Fibroblast of villous mesenchyme (primary cell): ENCODE measurements at regions not wholly inside any gene's neighbourhood (a gene's known extent, or its start where the extent isn't known, plus 50 kb on each side); places are given as distances from the start of the nearest gene placed in this dataset.
A peak's percentile ranks its signal among the peaks of the same experiment; 100 is the strongest.
"Not testable (repeated sequence)": the region's sequence is repeated elsewhere in the genome, so short reads cannot be mapped to it uniquely, and the experiment has no call there.

Experiments
- DNase-seq: peaks from one replicate; pipeline ENCODE4 v3.0.0-alpha.2; 2010; ENCODE audit warnings: low read depth
- H3K4me3 ChIP-seq: 2 replicates; pipeline ENCODE4 v1.5.1; 2011; ENCODE audit warnings: low read depth, mild to moderate bottlenecking, low read length
- TF ChIP-seq, protein P1 (sequence below): IDR thresholded peaks from 2 replicates; pipeline ENCODE4 v1.5.1; 2012; ENCODE audit warnings: low read depth, mild to moderate bottlenecking, low read length; ENCODE audit not compliant: insufficient read depth

DNA sequence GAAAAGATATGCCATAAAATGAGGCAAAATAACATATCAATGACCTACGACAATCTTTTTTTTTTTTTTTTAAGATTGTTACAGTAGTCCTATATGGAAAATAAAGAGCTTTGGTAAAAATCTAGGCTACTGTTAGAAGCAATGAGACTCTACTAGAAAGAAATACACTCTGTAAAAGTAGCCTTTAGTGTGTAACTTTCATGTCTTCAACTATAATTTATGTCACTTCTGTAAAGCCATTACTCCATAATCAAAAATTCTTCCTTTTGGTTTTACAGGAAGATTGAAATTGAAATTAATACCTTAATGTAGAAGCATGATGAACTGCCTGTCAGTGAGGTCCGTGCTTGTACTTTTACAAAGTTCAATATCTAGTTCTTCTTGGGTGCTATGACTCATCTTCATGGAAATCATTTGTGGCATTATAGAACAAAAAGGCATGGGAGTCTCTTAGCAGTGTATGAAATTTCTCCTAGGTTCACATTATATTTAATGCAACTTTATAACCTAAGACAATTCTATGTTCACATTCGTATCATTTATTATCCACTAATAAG, 1393.1 kb downstream of the EFNA5 start:
- no peak for DNase-seq
- TF ChIP-seq, protein P1, sequence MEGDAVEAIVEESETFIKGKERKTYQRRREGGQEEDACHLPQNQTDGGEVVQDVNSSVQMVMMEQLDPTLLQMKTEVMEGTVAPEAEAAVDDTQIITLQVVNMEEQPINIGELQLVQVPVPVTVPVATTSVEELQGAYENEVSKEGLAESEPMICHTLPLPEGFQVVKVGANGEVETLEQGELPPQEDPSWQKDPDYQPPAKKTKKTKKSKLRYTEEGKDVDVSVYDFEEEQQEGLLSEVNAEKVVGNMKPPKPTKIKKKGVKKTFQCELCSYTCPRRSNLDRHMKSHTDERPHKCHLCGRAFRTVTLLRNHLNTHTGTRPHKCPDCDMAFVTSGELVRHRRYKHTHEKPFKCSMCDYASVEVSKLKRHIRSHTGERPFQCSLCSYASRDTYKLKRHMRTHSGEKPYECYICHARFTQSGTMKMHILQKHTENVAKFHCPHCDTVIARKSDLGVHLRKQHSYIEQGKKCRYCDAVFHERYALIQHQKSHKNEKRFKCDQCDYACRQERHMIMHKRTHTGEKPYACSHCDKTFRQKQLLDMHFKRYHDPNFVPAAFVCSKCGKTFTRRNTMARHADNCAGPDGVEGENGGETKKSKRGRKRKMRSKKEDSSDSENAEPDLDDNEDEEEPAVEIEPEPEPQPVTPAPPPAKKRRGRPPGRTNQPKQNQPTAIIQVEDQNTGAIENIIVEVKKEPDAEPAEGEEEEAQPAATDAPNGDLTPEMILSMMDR = no peak
- no peak overlapping the region for H3K4me3 ChIP-seq

DNA sequence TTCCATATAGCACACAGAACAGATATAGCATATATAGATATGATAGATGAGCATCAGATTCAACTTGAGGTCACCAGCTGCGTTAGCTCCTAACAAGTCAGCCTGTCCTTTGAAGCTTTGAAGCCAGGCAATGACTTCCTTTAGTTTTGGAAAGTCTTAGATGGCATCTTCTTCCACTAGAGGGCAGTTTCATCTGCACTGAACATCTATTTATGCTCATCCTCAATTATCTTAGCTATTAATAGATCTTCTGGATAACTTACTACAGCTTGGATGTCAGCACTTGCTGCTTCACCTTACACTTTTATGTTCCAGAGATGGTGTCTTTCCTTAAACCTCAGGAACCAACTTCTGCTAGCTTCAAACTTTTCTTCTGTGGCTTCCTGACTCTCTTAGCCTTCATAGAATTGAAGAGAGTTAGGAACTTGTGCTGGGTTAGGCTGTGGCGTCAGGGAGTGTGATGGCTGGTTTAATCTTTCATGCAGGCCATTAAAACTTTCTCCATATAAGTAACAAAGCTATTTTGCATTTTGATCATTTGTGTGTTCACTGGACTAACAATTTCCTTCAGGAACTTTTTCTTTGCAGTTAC, 1401.4 kb downstream of the EFNA5 start:
- no peak overlapping the region for H3K4me3 ChIP-seq
- TF ChIP-seq, protein P1 = peak; percentile 62
- peak; percentile 39 for DNase-seq

DNA sequence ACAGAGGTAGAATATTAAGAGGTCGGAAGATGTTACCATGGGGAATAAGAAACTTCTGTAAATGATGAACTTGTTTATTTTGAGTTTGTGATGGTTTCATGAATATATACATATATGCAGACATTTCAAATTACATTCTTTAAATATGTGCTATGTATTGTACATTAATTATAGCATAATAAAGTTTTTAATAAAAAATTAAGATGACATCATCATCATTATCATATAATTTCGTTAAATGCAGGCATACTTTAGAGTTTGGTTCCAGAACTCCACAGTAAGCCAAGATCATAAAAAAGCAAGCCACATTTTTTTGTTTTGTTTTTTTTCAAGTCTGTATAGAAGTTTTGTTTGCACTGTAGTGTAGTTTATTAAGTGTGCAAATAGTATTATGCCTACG, 1403.5 kb downstream of the EFNA5 start:
- DNase-seq = no peak
- TF ChIP-seq, protein P1 = no peak
- H3K4me3 ChIP-seq = no peak overlapping the region

DNA sequence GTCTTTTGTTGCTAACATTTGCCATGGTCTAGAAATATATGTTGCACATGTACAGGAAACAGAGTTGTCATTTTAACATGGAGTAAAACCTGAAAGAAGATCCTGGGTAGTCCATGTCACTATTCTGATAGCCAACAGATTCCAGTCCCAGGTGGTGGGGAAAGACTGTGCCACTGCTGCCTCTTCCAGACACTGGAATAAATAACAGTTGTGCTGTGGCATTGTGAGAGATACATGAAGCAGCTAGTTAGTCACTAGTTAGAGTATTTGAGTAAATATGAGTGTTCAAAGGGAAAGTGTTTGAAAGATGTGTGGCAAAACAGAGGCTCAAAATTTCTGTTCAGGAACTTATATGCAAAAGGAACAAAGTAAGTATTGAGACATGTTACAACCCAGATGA, 1408.3 kb downstream of the EFNA5 start:
- no peak overlapping the region for H3K4me3 ChIP-seq
- no peak for DNase-seq
- TF ChIP-seq, protein P1 = no peak

DNA sequence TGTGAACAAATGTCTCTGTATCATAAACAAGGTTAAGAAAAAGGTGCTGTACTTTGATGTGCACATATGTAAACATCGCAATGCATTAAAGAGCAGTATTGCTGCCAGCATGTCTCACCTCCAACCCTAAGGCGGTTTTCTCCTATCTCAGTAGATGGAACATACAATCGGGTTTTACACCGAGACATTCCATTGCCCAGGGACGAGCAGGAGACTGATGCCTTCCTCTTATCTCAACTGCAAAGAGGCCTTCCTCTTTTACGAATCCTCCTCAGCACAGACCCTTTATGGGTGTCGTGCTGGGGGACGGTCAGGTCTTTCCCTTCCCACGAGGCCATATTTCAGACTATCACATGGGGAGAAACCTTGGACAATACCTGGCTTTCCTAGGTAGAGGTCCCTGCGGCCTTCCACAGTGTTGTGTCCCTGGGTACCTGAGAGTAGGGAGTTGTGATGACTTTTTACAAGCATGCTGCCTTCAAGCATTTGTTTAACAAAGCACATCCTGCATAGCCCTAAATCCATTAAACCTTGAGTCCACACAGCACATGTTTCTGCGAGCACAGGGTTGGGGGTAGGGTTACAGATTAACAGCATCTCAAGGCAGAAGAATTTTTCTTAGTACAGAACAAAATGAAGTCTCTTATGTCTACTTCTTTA, 1411.2 kb downstream of the EFNA5 start:
- H3K4me3 ChIP-seq, DNase-seq: not testable (repeated sequence)

DNA sequence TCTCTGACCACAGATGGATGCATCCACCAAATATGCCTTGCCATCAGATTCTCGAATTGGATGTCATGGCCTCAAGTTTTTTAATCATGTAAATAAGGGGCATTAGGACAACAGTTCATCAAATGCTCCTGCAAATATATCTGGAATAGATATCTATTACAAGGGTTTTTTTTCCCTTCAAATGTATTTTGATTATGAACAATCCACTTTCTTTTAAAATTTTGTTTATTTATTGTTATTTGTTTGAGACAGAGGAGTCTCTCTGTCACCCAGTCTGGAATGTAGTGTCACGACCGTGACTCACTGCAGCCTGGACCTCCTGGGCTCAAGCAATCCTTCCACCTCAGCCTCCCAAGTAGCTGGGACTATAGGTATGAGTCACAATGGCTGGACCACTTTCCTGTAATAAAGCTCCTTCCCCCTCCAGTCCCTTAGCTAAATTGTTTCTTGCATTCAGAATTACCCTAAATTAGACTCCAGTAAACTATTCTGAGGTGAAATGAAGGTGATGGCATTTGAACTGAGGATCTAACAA, 1412.1 kb downstream of the EFNA5 start:
- DNase-seq = no peak
- no peak overlapping the region for H3K4me3 ChIP-seq
- TF ChIP-seq, protein P1 = no peak

DNA sequence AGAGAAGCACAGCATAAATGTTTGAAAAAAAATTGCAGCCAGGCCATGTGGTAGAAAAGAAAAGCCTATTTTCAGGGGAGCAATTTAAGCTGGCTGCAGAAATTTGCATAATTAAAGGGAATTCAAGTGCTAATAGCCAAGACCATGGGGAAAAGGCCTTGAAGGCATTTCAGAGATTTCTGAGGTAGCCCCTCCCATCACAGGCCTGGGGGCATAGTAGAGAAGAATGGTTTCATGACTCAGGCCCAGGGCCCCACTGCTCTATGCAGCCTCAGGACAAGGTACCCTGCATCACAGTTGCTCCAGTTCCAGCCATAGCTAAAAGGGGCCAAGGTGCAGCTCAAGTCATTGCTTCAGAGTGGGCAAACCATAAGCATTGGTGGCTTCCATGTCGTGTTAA, 1416.0 kb downstream of the EFNA5 start:
- TF ChIP-seq, protein P1 = no peak
- no peak overlapping the region for H3K4me3 ChIP-seq
- no peak for DNase-seq

DNA sequence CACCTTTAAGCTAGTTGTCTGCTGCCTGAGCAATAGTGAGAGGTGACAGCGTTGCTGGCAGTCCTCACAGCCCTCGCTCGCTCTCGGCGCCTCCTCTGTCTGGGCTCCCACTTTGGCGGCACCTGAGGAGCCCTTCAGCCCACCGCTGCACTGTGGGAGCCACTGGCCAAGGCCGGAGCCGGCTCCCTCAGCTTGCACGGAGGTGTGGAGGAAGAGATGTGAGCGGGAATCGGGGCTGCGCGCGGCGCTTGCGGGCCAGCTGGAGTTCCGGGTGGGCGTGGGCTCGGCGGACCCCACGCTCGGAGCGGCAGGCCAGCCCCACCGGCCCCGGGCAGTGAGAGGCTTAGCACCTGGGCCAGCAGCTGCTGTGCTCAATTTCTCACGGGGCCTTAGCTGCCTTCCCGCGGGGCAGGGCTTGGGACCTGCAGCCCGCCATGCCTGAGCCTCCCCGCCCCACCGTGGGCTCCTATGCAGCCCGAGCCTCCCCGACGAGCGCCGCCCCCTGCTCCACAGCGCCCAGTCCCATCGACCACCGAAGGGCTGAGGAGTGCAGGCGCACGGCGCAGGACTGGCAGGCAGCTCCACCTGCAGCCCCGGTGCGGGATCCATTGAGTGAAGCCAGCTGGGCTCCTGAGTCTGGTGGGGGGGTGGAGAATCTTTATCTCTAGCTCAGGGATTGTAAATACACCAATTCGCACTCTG, 1424.5 kb downstream of the EFNA5 start:
- not testable (repeated sequence) for H3K4me3 ChIP-seq, DNase-seq
